Endothelial cell of hepatic sinusoid (primary cell): ENCODE measurements at regions not wholly inside any gene's neighbourhood (a gene's known extent, or its start where the extent isn't known, plus 50 kb on each side); places are given as distances from the start of the nearest gene placed in this dataset.

Source experiments
- in situ Hi-C: cut with HindIII; loops from 2 replicates; pipeline ENCODE4 v1.10.0; 2017; ENCODE audit warnings: low sequenced_read_pairs

DNA sequence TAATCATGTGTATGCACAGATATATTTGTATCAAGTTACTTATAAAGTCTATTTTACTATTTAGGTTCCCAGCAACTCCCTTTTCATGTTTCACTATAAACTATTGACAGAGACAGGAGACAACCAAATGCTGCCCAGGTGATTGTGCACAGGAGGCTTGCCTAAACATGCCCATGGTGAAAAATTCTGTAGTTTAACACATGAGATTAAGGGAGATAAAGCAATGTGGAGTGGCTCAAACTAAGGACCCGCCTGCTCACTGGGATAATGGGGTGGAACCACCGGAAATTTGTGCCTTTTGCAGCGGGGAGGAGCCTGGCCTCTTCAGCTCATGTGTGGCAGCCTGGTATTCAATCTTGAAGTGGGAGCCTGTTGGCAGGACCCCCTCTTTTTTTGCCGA, 459.5 kb upstream of the CNTN5 start:
- in situ Hi-C loops, result no loop called here

DNA sequence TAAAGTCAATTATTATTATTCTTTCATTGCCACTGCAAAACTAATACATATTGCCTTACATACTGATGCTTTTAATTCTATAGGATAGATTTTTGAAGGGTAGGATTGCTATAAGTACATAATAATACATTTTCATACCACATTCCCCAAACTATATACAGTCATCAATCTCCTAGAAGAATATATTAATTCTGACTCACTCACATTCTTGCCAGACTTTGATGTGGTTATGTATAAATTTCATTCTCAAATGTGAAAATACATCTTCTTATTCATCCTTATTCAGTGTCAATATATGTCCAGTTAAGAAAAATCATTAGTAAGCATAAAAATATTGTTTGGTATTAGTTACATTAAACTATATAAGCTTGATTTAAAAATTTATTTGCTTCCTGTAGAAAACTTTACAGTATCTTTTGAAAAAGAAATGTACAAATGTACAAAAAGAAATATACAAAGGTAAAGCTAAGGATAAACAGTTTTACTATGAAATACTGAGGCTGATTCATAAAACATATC, 458.8 kb upstream of the CNTN5 start:
- in situ Hi-C loops, result no loop called here

GRCh38 chr11:98564233-98564632, 456.5 kb upstream of the CNTN5 start:
- in situ Hi-C loops, result no loop called here

- in situ Hi-C loops, result no loop called here
Observed at GRCh38 chr11:98564881-98565280, 455.9 kb upstream of the CNTN5 start.

DNA sequence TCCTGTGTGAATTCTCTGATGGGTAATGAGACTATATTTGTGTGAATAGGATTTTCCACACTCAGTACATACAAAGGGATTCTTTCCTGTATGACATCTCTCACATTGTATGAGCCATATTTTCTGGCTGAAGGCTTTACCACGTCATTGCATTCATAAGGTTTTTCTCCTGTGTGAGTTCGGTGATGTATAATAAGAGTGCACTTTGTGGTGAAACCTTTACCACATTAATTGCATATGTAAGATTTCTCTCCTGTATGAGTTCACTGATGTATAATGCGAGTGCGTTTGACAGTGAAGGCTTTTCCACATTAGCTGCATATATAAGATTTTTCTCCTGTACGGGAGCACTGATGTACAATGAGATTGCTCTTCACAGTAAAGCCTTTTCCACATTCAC, 455.4 kb upstream of the CNTN5 start:
- in situ Hi-C loops, result no loop called here

GRCh38 chr11:98566978-98567377, 453.8 kb upstream of the CNTN5 start:
- in situ Hi-C loops, result no loop called here

- in situ Hi-C loops, result no loop called here
Observed at GRCh38 chr11:98568013-98568412, 452.7 kb upstream of the CNTN5 start.

- in situ Hi-C loops, result no loop called here
Observed at GRCh38 chr11:98572941-98573340, 447.8 kb upstream of the CNTN5 start.

DNA sequence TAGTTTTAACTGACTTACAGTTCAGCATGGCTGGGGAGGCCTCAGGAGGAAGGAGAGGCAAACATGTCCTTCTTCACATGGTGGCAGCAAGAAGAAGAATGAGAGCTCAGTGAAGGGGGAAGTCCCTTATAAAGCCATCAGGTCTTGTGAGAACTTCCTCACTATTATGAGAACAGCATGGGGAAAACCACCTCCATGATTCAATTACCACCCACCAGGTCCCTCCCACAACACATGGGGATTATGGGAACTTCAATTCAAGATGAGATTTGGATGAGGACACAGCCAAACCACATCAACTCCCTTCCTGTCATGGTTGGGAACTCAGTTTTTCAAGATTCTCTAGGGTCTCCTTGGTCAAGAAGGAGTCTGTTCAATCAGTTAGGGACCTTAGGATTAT, 432.9 kb upstream of the CNTN5 start:
- in situ Hi-C loops, result no loop called here

DNA sequence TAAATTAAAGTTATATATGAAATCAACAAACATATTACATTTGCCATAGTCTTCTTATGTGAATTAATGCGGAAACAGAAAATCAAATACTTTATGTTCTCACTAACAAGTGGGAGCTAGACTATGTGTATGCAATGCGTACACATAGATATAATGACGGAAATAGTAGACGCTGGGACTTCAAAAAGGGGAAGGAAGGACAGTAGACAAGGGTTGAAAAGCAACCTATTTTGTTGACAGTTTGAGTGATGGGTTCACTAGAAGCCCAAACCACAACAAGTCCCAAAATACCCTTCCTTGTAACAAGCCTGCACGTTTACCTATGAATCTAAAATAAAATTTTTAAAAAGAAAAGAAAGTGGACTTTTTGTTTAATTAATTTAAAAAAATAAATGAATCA, 430.8 kb upstream of the CNTN5 start:
- in situ Hi-C loops, result no loop called here

DNA sequence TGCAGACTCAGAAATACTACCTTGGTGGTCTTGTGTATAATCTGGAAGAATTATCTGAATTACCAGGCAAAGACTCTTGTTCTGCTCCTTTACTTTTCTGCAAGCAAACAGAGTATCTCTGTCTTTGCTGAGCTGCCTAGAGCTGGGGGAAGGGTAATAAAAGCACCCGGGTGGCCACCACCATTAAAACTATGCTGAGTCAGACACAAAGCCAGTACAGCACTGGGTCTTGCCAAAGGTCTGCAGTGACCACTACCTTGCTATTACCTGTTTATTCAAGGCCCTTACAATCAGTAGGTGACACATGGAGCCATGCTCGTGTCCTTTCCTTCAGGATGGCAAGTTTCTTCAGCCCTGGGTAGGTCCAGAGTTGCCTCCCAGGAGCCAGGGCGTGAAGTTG, 420.6 kb upstream of the CNTN5 start:
- in situ Hi-C loops, result no loop called here

GRCh38 chr11:98600786-98601773, 419.7 kb upstream of the CNTN5 start:
- in situ Hi-C loops, result no loop called here

DNA sequence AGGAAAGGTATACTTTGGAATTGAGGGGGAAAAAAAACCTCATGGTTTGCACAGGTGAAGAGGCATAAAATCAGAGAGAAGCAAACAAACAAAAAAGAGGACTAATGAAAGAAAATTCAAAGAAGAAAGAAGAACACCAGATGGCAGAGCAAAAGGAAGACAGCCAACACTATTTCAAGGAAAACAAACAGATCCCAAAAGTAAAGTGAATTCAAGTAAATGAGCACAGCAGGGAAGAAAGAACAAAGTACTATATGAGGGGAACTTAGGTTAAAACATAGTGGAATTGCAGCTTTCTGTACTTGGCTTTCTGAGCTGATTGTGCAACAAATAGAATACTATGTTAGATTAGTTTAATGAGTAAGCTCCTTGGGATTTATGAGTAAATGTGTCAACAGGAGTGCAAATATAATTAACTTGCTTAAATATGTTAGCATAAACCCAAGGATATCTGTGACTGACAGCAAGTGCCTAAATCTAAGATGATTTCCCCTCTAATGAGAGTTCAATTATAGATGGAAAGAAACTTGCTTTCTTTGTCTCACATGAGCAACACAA, 404.6 kb upstream of the CNTN5 start:
- in situ Hi-C loops, result no loop called here

- in situ Hi-C loops, result no loop called here
Observed at GRCh38 chr11:98621767-98622166, 399.0 kb upstream of the CNTN5 start.

DNA sequence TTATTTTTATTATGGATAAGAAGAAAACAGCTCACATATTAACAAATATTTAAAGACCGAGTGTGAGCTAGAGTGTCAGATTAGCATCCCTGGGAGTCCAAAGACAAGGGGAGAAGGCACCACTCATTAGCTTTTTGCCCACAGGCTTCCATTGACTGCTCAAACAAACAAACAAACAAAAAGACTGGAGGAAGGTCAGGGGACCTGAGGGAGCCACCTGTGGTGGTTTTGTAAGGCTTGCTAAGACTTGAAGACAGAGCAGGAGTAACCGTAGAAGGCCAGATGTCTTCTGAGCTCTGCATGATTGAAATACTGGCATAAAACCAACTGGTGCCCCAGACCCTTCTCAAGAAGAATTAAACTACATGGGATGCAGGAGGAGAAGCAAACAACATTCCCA, 395.2 kb upstream of the CNTN5 start:
- in situ Hi-C loops, result no loop called here

- in situ Hi-C loops, result no loop called here
Observed at GRCh38 chr11:98630736-98631135, 390.0 kb upstream of the CNTN5 start.

DNA sequence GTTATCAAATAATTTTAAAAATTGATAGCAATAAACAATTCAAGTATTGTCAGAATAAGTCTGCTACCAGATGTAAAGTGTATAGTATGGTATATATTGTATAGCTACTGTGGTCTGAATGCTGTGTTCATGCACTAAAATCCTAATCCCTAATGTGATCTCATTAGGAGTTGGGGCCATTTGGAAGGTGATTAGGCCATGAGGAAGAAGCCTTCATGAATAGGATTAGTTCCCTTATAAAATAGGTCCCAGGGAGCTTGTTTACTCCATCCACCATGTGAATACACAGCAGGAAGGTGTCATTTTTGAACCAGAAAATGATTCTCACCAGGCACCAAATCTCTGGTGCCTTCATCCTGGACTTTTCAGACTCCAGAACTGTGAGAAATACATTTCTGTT, 363.0 kb upstream of the CNTN5 start:
- in situ Hi-C loops, result no loop called here

- in situ Hi-C loops, result no loop called here
Observed at GRCh38 chr11:98659431-98659830, 361.3 kb upstream of the CNTN5 start.

GRCh38 chr11:98674390-98674789, 346.4 kb upstream of the CNTN5 start:
- in situ Hi-C loops, result no loop called here

GRCh38 chr11:98679673-98680072, 341.1 kb upstream of the CNTN5 start:
- in situ Hi-C loops, result no loop called here

- in situ Hi-C loops, result no loop called here
Observed at GRCh38 chr11:98701541-98701940, 319.2 kb upstream of the CNTN5 start.
